ENCODE measurements at regions not wholly inside any gene's neighbourhood (a gene's known extent, or its start where the extent isn't known, plus 50 kb on each side); places are given as distances from the start of the nearest gene placed in this dataset.

DNA sequence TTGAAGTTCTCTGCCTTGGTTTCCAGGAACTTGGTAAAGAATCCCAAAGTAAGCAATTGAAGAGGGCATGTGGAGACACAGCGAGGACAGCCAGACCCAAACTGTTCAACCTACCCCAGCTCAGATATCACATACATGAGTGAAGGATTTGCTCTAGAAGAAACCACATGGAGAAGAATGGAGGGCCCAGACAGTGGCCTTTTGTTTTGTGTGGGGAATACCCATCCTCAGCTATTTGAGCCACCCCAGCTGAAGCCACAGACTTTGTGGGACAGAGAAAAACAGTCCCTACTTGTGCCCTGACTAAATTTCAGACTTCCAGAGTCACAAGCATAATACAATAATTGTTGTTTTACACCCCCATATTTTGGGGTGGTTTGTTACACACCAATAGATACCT is 387.1 kb downstream of the ZSWIM6 start:
- H3K27me3 ChIP-seq: no peaks in the 10 kb centered on the region
- intact Hi-C loops (cut with DNase I): no loop called here
- DNase-seq (no peak), ATAC-seq (no peak)
- H3K4me3 ChIP-seq: no peak overlapping the region
- H3K27ac ChIP-seq: no peak overlapping the region
- peaks cover 0 to 18% of the 10 kb centered on the region in 2 donors for H3K9me3 ChIP-seq
- no peaks in the 10 kb centered on the region for H3K4me1 ChIP-seq
- TF ChIP-seq, protein P1, sequence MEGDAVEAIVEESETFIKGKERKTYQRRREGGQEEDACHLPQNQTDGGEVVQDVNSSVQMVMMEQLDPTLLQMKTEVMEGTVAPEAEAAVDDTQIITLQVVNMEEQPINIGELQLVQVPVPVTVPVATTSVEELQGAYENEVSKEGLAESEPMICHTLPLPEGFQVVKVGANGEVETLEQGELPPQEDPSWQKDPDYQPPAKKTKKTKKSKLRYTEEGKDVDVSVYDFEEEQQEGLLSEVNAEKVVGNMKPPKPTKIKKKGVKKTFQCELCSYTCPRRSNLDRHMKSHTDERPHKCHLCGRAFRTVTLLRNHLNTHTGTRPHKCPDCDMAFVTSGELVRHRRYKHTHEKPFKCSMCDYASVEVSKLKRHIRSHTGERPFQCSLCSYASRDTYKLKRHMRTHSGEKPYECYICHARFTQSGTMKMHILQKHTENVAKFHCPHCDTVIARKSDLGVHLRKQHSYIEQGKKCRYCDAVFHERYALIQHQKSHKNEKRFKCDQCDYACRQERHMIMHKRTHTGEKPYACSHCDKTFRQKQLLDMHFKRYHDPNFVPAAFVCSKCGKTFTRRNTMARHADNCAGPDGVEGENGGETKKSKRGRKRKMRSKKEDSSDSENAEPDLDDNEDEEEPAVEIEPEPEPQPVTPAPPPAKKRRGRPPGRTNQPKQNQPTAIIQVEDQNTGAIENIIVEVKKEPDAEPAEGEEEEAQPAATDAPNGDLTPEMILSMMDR (IDR thresholded peaks at IDR 0.05): no peak
- H3K36me3 ChIP-seq: no peaks in the 10 kb centered on the region

DNA sequence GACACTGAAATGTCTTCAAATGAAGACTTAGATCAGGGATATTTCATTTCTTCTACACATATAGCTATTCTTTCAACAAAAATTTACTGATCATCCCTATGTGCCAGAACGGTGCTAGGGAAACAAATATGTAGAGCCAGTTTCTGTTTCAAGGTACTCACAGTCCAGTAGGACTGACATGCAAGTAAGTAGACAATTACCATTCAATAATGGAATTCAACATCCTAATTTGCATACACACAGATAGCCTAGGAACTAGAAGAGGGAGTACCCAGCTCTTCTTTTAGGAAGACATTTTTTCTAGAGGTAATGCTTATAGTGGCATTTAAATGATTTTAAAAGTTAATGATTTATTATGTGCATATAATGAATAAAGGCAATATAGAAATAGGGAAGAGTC is 388.8 kb downstream of the ZSWIM6 start:
- Histone ChIP-seq H3K4me1 (no peaks in the 10 kb centered on the region), H3K27ac (no peak overlapping the region), H3K4me3 (no peak overlapping the region), H3K36me3 (no peaks in the 10 kb centered on the region), H3K27me3 (no peaks in the 10 kb centered on the region), H3K9me3 (peaks cover 0 to 18% of the 10 kb centered on the region in 2 donors)
- DNase-seq: no peak
- ATAC-seq: no peak
- TF ChIP-seq, protein P1 (IDR thresholded peaks at IDR 0.05): no peak
- intact Hi-C loops (cut with DNase I): no loop called here

DNA sequence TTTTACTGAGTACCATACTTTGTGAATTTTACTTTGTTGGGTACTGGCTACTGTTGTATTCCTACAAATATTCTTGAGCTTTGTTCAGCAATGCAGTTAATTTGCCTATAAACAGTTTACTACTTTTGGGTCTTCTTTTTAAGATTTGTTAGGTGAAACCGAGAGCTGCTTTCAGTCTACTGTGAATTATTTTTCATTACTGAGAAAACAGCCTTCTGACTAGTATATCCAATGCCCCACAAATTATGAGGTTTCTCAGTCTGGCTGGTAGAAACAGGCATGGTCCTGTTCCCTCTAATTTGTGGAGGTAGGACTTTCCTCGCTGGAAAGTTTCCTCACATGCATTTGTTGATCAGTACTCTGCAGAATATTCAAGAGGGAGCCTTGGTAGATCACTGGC is 392.0 kb downstream of the ZSWIM6 start:
- no peaks in the 10 kb centered on the region for H3K36me3 ChIP-seq
- TF ChIP-seq, protein P1 (IDR thresholded peaks at IDR 0.05): no peak
- H3K27ac ChIP-seq: no peak overlapping the region
- intact Hi-C loops (cut with DNase I): no loop called here
- no peak for ATAC-seq
- no peak overlapping the region for H3K4me3 ChIP-seq
- no peak for DNase-seq
- peaks cover 0 to 18% of the 10 kb centered on the region in 2 donors for H3K9me3 ChIP-seq
- H3K27me3 ChIP-seq: no peaks in the 10 kb centered on the region
- no peaks in the 10 kb centered on the region for H3K4me1 ChIP-seq

DNA sequence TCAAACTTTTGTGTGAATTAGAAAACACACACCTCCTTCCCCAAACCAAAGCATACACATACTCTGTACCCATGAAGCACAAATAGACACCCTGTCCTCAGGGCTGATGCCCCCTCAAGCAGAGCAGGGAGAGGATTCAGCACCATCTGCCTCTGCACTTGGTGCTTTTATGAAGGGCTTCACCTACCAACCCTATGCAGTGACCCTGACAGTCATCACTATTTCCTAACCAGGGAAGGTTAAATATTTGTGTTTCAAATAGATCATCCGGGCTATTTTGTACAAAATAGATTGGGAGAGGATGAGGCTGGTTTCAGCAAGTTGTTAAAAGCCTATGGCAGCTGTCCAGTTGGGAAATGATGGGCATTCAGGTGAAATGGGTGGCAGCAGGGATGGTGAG is 396.2 kb downstream of the ZSWIM6 start:
- H3K4me3 ChIP-seq: no peak overlapping the region
- ATAC-seq: no peak

DNA sequence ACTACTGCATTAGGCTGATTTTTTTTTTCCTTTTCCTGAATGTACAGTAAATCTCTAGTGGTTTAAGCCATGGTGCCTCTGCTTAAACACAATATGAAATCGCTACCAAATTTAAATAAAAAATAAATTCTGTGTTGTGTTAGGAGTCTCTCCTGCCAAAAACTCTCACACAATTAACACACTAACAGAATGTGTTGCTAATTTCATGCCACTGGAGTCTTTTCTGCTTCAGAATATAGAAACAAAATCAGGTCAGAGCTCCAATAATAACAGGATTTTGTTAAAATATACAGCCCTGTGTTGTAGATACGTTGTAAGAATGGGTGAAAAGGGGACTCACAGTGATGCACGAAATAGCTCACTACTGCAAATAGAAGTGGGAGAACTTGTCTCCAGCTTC is 398.8 kb downstream of the ZSWIM6 start:
- DNase-seq (no peak), ATAC-seq (no peak)
- no peak overlapping the region for H3K27ac ChIP-seq
- no peaks in the 10 kb centered on the region for H3K4me1 ChIP-seq
- no peak overlapping the region for H3K4me3 ChIP-seq
- no peaks in the 10 kb centered on the region for H3K27me3 ChIP-seq
- no peaks in the 10 kb centered on the region for H3K36me3 ChIP-seq
- TF ChIP-seq, protein P1 (IDR thresholded peaks at IDR 0.05): no peak
- intact Hi-C loops (cut with DNase I): no loop called here
- no peaks in the 10 kb centered on the region for H3K9me3 ChIP-seq

More for the DNA sequence above, 396.2 kb downstream of the ZSWIM6 start:
- Histone ChIP-seq H3K36me3 (no peaks in the 10 kb centered on the region), H3K4me1 (no peaks in the 10 kb centered on the region), H3K27ac (no peak overlapping the region), H3K9me3 (no peaks in the 10 kb centered on the region), H3K27me3 (no peaks in the 10 kb centered on the region)
- no peak for DNase-seq
- TF ChIP-seq, protein P1 (IDR thresholded peaks at IDR 0.05): no peak
- intact Hi-C loops (cut with DNase I): no loop called here
